Activated CD4-positive, alpha-beta T cell treated with anti-CD3 and anti-CD28 coated beads, Interleukin-2, amount 50 U/mL, for 16 hours (primary cell): ENCODE measurements at regions not wholly inside any gene's neighbourhood (a gene's known extent, or its start where the extent isn't known, plus 50 kb on each side); places are given as distances from the start of the nearest gene placed in this dataset.
"Not testable (repeated sequence)": the region's sequence is repeated elsewhere in the genome, so short reads cannot be mapped to it uniquely, and the experiment has no call there.

Experiments
- DNase-seq: peaks from one replicate; pipeline ENCODE4 v3.0.0-alpha.2; 2020

DNA sequence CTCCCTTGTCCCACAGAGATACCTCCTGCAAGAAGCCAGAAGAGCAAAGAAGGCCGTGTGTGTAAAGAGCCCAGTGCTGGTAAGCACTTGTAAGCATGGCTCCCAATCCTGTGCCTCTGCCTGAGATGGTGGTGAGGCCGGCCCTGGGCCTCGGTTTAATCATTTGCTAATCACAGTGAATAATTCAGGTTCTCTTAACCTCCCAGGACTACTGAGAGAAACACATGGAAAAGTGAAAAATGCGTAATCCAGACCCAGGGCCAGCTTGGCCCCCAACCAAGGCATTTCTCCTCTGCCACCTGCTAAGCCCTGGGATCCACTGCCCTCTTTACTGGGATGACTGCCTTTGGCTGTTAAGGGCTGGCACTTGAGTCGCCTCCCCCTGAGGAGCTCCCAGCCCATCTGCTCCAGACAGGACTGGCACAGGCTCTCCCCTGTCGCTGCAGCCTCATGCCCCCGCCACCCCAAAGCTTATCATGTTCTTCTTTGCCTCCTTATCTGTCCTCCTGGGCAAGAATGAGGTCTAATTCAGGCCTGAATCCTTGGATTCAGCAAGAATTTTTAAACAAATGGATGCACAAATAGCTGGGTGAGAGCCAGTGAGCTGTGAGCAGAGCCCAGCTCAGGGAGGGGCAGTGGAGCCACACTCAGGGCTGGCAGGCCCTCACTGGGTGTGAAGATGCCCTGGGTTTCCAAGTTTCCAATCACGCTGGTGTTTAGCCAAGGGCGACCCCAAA is 193.9 kb upstream of the HS6ST1 start:
- DNase-seq = no peak

DNA sequence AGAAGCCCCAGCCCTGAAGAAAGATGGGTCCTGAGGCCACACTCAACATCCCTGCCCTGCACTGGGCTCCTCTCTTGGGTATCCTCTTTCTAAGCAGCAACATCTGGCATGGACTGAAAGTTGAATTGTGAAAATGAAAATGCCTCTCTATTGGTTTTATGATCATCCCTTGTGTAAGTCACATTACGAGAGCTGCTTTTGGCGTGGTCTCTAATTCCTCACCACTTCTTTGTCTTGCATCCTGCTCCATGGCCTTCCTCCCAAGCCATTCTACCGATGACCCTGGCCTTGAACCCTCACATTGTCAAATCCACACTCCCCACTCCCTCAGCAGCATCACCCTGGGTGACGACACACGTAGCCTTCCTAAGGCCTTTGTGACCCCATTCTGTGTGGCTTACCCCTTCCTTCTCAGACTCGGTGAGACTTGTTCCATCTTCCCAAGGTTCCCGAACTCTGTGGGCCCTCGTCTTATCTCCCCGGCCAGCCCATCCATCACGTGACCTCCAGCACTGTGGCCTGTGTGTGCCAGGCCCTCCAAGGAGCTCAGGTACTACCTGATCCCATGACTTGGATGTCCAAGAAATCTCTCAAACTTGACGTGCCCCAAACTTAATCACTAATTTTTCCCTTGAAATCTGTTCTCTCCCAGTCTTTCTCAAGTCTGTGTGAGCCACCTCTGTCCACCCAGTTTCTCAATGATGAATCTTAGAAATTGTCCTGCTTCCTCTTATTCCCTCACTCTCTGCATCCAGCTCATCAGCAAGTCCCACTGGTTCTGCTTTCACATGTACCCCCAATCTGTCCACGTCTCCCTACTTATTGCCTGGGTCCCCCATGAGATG is 194.7 kb upstream of the HS6ST1 start:
- no peak for DNase-seq

GRCh38 chr2:128513961-128514283 is 195.3 kb upstream of the HS6ST1 start:
- DNase-seq = no peak

- no peak for DNase-seq
Measured at GRCh38 chr2:128514555-128514955, 195.9 kb upstream of the HS6ST1 start.

DNA sequence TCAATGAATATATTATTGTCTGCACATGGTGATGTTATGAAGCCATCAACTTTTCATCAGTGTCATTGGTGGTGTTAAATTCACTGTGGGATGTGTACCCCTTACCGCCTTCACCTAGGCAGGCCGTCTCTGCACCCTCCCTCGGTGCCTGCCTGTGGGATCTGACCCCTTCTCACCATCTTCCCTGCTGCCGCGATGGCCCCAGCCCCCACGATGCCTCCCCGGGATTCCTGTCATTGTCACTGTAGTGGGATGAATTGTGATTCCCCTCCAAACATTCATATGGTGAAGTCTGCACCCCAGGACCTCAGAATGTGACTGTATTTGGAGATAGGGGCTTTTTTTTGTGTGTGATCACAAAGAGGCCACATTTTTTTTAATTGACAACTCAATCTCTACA is 198.3 kb upstream of the HS6ST1 start:
- no peak for DNase-seq

- DNase-seq = not testable (repeated sequence)
Measured at GRCh38 chr2:128519028-128519427, 200.4 kb upstream of the HS6ST1 start.

DNA sequence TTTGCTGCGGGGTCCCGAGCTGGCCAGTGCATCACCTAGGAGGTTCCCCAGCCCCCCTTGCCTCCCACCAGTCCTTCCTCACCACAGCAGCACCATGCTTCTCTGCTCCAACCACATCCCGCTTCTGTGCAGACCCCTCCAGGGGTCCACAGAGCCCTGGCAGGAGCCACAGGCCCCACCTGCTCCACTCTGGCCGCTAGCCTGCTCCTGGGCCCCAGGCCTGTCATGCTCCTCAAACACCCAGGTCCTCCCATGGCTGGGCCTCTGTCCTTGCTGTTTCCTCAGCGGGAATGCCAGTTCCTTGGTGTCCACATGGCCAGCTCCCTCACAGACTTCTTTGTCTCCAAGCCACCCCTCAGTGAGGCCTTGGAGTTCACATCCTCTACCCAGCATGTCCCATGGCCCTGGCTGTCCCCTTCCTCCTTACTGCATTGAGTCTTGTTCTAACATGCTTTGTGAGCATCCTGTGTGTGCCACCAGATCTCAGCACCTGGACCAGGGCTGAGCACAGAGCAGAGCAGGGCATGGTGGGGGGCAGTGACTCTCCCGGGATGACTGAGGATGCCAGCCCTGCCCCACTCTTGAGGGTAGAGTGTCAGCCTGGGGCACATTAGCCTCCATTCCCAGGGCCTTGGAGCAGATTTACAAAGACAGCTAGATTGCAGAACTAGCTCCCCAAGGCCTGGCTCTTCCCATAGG is 201.0 kb upstream of the HS6ST1 start:
- no peak for DNase-seq

DNA sequence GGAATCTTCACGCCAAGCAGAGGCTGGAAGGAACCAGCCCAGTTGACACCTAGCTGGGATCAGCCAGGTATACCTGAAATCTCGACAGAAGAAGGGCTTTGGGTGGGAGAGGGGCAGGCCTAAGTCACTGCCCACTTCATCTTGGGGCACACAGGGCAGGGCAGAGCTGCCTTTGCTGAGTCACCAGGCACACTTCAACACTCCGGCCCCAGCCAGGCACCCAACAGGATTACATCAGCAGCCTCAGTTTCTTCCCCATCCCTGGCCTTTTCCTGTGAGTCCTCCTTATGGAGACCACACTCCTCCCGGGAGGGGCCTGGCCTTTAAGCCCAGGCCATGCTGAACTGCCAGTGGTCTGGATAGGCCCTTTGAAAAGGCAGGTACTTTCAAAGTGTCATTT is 201.7 kb upstream of the HS6ST1 start:
- no peak for DNase-seq

DNA sequence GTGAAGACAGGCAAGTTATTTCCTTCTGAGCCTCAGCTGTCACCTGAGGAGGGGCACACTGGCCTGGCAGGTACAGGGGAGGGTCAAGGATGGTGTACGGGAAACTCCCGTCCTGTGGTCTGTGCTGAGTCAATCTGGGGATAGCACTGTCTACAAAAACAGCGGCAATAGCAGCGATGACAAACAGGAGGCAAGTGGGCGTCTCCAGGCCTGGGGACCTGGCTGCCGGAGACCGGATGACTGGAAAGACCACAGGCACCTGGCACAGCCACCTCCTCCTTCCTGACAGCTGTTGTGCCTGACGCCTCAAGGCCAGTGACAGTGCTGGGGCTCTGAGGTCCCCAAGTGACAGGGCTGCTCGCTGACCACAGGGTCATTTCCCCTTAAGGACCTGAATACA is 202.1 kb upstream of the HS6ST1 start:
- DNase-seq = peak; percentile 81

GRCh38 chr2:128521482-128521881 is 202.8 kb upstream of the HS6ST1 start:
- DNase-seq = no peak

GRCh38 chr2:128522829-128523228 is 204.2 kb upstream of the HS6ST1 start:
- no peak for DNase-seq

- DNase-seq = no peak
Measured at GRCh38 chr2:128523457-128523856, 204.8 kb upstream of the HS6ST1 start.

GRCh38 chr2:128524183-128524582 is 205.5 kb upstream of the HS6ST1 start:
- no peak for DNase-seq

DNA sequence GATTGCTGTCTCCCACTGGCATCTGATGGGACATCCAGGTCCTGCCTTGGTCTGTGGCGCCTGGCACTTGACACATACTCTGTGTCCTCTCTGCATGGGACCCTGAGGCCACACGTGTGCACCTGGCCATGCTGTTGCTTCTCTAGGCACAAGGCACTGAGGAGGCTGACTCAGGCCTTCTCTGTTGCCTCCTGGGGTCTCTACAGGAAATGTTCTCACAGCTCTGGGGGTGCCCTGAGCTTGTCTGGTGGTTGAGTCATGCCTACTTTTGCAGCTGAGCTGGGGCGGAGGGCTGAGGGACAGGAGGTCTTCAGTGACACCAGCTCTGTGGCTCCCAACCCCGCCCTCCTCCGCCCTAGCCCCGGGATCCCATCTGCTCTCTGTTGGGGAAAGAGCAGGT is 207.0 kb upstream of the HS6ST1 start:
- no peak for DNase-seq

- no peak for DNase-seq
Measured at GRCh38 chr2:128526455-128526976, 207.8 kb upstream of the HS6ST1 start.

DNA sequence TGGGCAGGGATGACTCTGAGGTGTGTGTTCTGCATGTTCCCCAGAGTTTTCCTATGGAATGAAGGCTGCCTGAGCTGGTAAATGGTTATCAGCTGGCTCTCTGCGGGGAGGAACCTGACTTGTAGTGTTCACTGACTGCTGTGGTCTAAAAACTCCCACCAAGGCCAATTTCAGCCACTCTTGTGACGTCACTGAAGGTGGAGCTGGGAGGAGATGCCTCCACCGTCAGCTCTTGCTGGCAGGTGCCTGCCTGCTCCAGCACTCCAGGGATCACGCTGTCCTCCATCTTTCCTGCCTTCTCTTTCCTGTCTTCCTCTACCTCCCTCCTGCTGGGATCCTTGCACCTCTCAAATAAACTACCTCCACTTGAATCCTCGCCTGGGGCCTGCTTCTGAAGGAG is 209.5 kb upstream of the HS6ST1 start:
- no peak for DNase-seq

DNA sequence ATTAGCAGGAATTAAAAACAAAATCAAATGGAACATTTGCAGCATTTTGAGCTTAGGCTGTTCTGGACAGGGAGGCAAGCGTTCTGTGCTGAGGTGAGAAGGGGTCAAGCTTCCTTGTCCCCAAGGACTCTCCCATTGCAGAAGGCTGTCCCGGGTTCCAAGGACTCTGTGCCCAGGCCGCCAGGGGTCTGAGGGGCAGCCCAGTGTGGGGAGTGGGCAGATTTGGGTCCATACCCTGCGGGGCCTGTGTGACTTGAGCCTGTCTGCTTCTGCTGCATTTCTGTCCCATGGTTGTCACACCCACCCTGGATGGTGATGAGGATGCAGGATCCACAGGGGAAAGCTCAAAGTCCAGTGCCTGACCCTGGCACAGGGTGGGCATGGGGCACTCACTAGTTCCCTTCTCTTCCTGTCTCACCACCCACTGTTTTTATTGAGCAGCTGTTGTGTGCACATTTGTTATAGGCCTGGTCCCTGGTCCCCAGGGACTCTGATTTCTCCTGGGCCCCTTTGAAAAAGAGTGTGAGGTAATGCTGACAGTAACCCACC is 211.4 kb upstream of the HS6ST1 start:
- DNase-seq = no peak

DNA sequence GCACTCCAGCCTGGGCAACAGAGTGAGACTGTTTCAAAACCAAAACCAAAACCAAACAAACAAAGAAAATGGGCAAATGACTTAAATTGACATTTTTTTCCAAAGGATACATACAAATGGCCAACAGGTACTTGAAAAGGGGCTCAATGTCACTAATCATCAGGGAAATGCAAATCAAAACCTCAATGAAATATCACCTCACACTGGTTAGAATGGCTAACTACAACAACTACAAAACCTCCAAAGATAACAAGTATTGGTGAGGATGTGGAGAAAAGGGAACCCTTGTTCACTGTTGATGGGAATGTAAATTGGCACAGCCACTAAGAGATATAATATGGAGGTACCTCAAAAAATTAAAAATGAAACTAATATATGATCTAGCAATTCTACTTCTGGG is 213.2 kb upstream of the HS6ST1 start:
- DNase-seq = no peak

- no peak for DNase-seq
Measured at GRCh38 chr2:128533101-128533500, 214.4 kb upstream of the HS6ST1 start.

DNA sequence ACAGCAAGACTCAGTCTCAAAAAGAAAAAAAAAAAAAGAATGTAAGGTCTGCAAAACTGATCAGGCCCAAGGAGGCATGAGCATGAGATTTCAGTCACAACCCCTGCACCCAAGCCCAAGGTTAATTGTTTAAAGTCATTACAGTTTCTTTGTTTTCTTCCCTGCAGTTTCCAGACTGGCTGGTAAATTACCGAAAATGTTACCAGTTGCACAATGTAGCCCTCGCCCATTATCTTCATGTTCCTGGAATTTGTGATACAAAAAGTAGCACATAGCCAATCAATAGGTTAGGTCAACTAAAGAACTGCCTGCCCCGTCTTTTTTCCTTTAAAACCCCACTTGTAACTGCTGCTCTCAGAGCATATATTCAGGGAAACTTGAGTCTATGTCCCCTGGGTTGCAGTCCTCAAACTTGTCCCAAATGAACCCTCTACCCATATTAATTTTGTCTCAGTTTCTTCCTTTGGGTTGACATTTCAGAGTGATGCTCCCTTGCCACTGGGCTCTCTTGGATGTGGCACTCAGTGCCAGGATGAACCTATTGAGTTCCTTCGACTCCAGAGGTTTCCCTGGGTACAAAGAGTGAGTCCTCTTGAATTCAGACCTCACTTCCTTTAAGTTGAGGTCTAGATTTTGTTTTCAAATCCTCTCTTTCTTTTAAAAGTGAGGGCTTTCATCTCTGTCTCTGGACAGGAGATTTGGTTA is 216.2 kb upstream of the HS6ST1 start:
- DNase-seq = no peak

- no peak for DNase-seq
Measured at GRCh38 chr2:128535953-128536352, 217.3 kb upstream of the HS6ST1 start.

DNA sequence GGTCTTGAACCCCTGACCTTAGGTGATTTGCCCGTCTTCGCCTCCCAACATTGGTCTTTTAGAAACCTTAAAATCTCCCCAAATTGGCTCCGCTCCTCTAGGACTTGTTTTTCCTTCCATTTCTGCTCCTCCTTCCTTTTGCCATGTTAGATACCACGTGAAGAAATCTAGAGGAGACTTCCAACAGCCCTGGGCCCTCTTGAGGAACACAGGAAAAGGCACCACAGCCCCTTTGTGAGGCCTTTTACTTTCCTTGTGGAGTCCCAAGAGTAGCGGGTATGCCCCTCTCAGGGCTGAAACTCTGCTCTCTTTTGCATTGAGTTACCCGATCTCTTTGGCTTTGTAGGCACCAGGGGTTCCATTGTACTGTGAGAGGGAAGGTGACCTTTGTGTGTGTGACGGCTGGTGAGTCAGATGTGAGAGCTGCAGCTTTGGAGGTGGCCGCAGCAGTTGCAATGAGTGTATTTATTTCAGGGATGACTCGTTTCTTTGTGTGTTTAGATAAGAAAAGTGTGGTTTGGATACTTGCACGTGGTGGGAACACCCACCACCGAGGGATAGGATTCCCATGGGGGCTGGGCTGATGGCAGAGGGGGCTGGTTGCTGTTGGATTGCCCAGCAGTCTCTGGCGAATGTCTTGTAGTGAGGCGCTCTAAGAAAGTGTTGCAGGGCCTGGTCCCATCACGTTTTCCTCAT is 218.4 kb upstream of the HS6ST1 start:
- peak; percentile 24 for DNase-seq
